ENCODE measurements at regions not wholly inside any gene's neighbourhood (a gene's known extent, or its start where the extent isn't known, plus 50 kb on each side); places are given as distances from the start of the nearest gene placed in this dataset.

DNA sequence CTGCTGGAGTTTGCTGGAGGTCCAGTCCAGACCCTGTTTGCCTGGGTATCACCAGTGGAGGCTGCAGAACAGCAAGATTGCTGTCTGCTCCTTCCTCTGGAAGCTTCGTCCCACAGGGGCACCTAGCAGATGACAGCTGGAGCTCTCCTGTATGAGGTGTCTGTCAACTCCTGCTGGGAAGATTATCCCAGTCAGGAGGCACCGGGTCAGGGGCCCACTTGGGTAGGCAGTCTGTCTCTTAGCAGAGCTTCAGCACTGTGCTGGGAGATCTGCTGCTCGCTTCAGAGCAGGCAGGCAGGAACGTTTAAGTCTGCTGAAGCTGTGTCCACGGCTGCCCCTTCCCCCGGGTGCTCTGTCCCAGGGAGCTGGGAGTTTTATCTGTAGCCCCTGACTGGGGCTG lies 96.8 kb upstream of the SLC35F1 start:
- H3K4me3 ChIP-seq (ENCODE audit: low read depth, low read length) = no peak overlapping the region
- TF ChIP-seq, protein P1, sequence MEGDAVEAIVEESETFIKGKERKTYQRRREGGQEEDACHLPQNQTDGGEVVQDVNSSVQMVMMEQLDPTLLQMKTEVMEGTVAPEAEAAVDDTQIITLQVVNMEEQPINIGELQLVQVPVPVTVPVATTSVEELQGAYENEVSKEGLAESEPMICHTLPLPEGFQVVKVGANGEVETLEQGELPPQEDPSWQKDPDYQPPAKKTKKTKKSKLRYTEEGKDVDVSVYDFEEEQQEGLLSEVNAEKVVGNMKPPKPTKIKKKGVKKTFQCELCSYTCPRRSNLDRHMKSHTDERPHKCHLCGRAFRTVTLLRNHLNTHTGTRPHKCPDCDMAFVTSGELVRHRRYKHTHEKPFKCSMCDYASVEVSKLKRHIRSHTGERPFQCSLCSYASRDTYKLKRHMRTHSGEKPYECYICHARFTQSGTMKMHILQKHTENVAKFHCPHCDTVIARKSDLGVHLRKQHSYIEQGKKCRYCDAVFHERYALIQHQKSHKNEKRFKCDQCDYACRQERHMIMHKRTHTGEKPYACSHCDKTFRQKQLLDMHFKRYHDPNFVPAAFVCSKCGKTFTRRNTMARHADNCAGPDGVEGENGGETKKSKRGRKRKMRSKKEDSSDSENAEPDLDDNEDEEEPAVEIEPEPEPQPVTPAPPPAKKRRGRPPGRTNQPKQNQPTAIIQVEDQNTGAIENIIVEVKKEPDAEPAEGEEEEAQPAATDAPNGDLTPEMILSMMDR (IDR thresholded peaks at IDR 0.05; ENCODE audit: control insufficient read depth, extremely low read depth, insufficient read depth) = no peak
- no peak for DNase-seq (ENCODE audit: low read depth)

DNA sequence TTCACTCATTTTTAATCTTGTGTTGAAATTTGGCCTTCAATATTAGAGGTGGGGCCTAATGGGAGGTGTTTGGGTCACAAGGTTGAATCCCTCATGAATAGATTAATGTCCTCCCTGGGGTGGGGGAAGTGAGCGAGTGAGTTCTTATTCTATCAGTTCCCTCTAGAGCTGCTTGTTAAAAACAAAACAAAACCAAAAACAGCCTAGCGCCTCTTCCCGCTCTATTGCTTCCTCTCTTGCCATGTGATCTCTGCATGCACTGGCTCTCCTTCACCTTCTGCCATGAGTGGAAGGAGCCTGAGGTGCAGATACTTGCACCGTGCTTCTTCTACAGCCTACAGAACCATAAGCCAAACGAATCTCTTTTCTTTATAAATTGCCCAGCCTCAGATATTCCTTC lies 89.6 kb upstream of the SLC35F1 start:
- no peak overlapping the region for H3K4me3 ChIP-seq (ENCODE audit: low read depth, low read length)
- TF ChIP-seq, protein P1 (IDR thresholded peaks at IDR 0.05; ENCODE audit: control insufficient read depth, extremely low read depth, insufficient read depth) = no peak
- DNase-seq (ENCODE audit: low read depth) = no peak

DNA sequence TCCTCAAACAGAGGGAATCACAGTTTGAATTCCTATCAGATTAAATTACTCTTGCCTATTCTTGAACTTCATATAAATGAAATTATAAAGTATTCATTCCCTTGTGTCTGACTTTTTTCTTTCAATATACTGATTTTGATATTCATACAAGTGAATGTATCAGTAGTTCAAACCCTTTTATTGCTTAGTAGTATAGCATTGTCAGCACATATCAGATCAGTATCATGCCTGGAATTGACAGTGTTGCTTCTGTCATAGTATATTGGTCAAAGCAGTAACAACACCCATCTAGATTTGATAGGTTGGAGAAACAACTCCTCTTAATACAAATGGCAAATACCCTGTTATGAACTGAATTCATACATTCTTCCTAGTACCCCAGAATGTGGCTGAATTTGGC lies 89.1 kb upstream of the SLC35F1 start:
- TF ChIP-seq, protein P1 (IDR thresholded peaks at IDR 0.05; ENCODE audit: control insufficient read depth, extremely low read depth, insufficient read depth) = no peak
- no peak overlapping the region for H3K4me3 ChIP-seq (ENCODE audit: low read depth, low read length)
- no peak for DNase-seq (ENCODE audit: low read depth)

DNA sequence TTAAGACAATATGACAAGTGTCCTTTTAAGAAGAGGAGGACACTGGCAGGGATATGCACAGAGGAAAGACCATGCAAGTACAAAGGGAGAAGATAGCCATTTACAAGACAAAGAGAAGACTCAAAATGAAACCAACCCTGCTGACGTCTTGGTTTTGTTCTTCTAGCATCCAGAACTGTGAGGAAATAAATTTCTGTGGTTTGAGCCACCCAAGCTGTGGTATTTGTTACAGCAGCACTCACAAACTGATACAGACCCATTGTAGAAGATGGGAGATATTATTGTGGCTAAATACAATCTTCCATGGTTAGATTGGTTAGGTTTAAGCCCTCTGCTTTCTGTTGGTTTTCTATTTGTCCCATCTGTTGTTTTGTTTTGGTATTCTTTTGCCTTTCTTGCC lies 88.6 kb upstream of the SLC35F1 start:
- no peak for DNase-seq (ENCODE audit: low read depth)
- H3K4me3 ChIP-seq (ENCODE audit: low read depth, low read length) = no peak overlapping the region
- TF ChIP-seq, protein P1 (IDR thresholded peaks at IDR 0.05; ENCODE audit: control insufficient read depth, extremely low read depth, insufficient read depth) = no peak

DNA sequence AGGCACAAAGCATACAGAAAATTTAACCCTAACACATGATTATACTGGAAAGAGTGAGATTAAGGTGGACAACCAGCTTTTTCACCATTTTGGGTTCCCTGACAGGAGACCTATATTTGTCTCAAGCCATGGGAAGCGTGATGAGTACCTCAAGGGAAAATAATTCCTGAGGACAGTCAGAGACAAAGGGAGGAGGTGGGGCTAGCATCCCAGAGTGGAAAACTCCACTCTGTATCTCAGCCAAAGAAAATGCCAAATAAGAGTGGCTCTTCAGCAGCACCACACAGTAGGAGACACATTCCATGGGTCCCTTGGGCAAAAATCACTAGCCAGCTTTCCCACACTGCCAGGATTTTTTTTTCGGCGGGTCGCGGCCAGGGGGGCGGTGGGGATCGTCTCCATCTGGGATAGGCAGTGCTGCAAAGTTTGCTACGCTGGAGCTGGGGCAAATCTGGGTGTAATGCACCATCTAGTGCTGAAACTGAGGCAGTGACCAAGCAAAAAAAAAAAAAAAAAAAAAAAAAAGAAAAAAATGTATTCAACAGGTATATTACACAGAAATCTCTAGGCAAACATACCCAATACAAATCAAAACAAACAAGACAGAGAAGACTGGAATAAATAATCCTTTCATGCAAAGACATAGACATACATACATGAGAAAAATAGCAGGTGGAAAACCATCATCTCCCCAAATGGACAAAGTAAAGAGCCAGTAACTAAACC lies 77.3 kb upstream of the SLC35F1 start:
- H3K4me3 ChIP-seq (ENCODE audit: low read depth, low read length) = peak overlapping the region; percentile 33
- TF ChIP-seq, protein P1 (IDR thresholded peaks at IDR 0.05; ENCODE audit: control insufficient read depth, extremely low read depth, insufficient read depth) = peak; percentile 62
- peak; percentile 3 for DNase-seq (ENCODE audit: low read depth)

DNA sequence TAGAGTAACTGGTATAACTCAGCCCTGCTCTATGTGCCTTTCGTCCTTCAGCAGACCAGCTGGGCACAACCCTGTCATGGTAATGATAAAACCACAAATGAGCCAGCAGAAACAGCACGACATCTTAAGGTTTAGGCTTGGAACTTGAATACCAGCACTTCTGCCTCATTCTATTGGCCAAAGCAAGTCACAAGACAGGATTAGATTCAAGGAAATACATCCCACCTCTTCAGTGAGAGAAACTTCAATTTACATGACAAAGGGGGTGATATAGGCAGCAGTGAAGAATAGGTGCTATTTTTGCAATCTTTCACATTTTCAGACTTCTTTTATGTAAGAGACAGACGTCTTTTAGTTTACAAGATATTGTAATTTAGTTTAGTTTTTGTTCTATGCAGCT lies 69.8 kb upstream of the SLC35F1 start:
- no peak for DNase-seq (ENCODE audit: low read depth)
- TF ChIP-seq, protein P1 (IDR thresholded peaks at IDR 0.05; ENCODE audit: control insufficient read depth, extremely low read depth, insufficient read depth) = no peak
- H3K4me3 ChIP-seq (ENCODE audit: low read depth, low read length) = no peak overlapping the region

DNA sequence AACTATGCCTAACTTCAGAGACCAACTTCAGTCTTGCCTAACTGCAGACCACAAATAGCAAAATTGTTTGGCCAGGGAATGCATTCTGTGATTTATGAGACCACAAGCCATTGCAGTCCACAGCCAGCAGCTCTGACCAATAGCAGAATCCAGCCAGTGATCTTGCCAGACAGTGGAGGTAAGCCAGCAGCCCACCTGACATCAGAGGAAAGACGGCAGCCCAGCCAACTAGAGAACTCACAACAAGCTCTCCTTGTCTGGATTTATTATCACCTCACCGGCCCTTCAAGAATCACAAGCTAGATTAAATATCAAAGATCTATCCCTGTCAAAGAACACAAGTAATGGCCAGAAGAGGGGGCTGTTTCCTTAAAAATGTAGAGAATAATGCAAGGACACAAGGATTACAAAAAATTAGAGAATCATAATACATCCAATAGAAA lies 66.5 kb upstream of the SLC35F1 start:
- no peak overlapping the region for H3K4me3 ChIP-seq (ENCODE audit: low read depth, low read length)
- TF ChIP-seq, protein P1 (IDR thresholded peaks at IDR 0.05; ENCODE audit: control insufficient read depth, extremely low read depth, insufficient read depth) = peak; percentile 57
- peak; percentile 41 for DNase-seq (ENCODE audit: low read depth)
